ENCODE measurements at regions not wholly inside any gene's neighbourhood (a gene's known extent, or its start where the extent isn't known, plus 50 kb on each side); places are given as distances from the start of the nearest gene placed in this dataset.

DNA sequence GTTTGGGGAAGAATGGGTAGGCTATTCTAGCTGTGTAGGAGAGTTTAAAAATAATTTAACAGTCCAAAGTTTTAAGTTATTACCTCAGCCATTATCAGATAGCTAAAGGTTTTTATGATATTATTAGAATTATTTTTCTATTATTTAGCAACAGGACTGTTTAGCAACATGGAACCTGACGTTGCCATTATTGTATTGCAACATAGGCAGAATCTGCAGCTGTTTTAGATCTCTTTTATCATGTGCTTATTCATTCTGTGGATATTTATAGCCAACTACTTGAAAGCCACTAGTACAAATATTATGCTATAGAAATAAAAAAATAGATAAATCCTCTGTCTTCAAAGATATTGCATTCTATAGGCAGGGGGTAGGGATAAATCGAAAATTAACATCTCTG is 382.0 kb upstream of the TRAM1L1 start:
- H3K27me3 ChIP-seq (ENCODE audit: control insufficient read depth, insufficient read depth, low read length): no peaks in the 10 kb centered on the region
- no peak for DNase-seq (ENCODE audit: low read depth)
- POLR2A ChIA-PET: no interaction called here
- H3K4me3 ChIP-seq (ENCODE audit: low read depth, low read length): no peak overlapping the region
- CTCF ChIA-PET: no interaction called here
- no peaks in the 10 kb centered on the region for H3K36me3 ChIP-seq (ENCODE audit: control insufficient read depth, insufficient read depth, low read length)
- TF ChIP-seq, protein P1, sequence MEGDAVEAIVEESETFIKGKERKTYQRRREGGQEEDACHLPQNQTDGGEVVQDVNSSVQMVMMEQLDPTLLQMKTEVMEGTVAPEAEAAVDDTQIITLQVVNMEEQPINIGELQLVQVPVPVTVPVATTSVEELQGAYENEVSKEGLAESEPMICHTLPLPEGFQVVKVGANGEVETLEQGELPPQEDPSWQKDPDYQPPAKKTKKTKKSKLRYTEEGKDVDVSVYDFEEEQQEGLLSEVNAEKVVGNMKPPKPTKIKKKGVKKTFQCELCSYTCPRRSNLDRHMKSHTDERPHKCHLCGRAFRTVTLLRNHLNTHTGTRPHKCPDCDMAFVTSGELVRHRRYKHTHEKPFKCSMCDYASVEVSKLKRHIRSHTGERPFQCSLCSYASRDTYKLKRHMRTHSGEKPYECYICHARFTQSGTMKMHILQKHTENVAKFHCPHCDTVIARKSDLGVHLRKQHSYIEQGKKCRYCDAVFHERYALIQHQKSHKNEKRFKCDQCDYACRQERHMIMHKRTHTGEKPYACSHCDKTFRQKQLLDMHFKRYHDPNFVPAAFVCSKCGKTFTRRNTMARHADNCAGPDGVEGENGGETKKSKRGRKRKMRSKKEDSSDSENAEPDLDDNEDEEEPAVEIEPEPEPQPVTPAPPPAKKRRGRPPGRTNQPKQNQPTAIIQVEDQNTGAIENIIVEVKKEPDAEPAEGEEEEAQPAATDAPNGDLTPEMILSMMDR (IDR thresholded peaks at IDR 0.05; ENCODE audit: insufficient read depth, low read depth, low read length): no peak

DNA sequence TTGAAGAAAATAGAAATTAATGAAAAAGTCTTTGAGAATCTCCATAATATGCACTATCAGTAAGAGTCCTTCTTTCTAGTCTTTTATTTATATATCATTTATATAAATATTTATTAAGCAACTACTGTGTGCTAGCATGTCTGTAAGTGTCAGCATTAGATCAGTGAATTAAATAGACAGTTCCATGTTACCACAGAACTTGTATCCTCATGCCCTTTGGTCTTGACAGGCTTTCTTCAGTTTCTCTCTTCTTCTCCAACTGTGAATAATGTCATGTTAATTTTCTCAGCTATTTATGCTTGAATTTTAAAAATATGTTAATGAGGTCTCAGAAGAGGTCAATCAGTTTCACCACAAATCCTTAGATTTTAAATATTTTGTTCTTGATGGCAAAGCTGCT is 389.6 kb upstream of the TRAM1L1 start:
- ChIA-PET CTCF (no interaction called here), POLR2A (no interaction called here)

DNA sequence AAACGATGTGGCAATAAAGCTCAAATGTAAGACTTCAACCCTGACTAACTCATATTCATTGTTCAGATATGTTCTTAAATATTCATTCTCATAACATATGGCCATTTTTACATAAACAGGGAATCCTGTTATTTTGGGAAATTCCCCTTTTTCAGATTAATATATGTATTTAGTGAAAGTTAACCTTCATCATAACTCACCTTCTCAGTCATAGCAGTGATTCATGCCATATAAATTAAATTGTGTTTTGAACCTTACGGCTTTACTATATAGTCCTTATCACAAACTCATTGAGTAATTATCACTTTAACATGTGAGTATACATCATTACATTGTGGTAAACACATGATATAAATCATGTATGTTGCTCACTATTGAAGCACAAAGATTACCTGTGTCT is 392.5 kb upstream of the TRAM1L1 start:
- CTCF ChIA-PET: no interaction called here
- Histone ChIP-seq H3K4me3 (ENCODE audit: low read depth, low read length) (no peak overlapping the region), H3K36me3 (ENCODE audit: control insufficient read depth, insufficient read depth, low read length) (no peaks in the 10 kb centered on the region), H3K27me3 (ENCODE audit: control insufficient read depth, insufficient read depth, low read length) (no peaks in the 10 kb centered on the region)
- TF ChIP-seq, protein P1 (IDR thresholded peaks at IDR 0.05; ENCODE audit: insufficient read depth, low read depth, low read length): no peak
- POLR2A ChIA-PET: no interaction called here
- no peak for DNase-seq (ENCODE audit: low read depth)

More for the DNA sequence above, 389.6 kb upstream of the TRAM1L1 start:
- Histone ChIP-seq H3K36me3 (ENCODE audit: control insufficient read depth, insufficient read depth, low read length) (no peaks in the 10 kb centered on the region), H3K27me3 (ENCODE audit: control insufficient read depth, insufficient read depth, low read length) (no peaks in the 10 kb centered on the region), H3K4me3 (ENCODE audit: low read depth, low read length) (no peak overlapping the region)
- TF ChIP-seq, protein P1 (IDR thresholded peaks at IDR 0.05; ENCODE audit: insufficient read depth, low read depth, low read length): no peak
- no peak for DNase-seq (ENCODE audit: low read depth)

DNA sequence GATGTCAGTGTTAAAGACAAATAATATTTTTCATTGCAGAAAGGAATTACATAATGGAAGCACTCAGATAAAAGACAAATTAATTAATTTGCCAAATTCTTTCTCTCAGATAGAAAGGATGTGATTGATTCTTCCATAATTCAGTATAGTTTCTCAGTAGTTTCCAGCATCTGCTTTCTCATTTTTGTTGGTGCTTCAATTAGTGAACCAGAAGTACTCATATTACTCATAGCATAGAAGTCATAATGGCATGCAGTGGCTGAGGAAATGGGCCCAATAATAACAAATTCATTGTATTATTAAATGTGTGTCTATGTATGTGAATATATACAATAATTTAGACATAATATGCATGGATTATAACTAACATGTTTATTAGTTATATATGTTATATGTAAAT is 393.3 kb upstream of the TRAM1L1 start:
- TF ChIP-seq, protein P1 (IDR thresholded peaks at IDR 0.05; ENCODE audit: insufficient read depth, low read depth, low read length): no peak
- no peaks in the 10 kb centered on the region for H3K27me3 ChIP-seq (ENCODE audit: control insufficient read depth, insufficient read depth, low read length)
- DNase-seq (ENCODE audit: low read depth): no peak

DNA sequence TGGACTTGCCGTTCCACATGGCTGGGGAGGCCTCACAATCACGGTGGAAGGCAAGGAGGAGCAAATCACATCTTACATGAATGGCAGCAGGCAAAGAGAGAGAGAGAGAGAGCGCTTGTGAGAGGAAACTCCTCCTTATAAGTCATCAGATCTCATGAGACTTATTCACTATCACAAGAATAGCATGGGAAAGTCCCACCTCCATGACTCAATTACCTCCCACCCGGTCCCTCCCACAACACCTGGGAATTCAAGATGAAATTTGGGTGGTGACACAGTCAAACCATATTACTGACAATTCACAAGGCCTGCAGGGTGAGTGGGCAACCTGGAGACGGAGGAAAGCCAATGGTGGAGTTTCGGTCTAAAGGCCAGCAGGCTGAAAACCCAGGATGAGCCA is 394.3 kb upstream of the TRAM1L1 start:
- H3K4me3 ChIP-seq (ENCODE audit: low read depth, low read length): no peak overlapping the region
- CTCF ChIA-PET: no interaction called here
- H3K36me3 ChIP-seq (ENCODE audit: control insufficient read depth, insufficient read depth, low read length): no peaks in the 10 kb centered on the region
- TF ChIP-seq, protein P1 (IDR thresholded peaks at IDR 0.05; ENCODE audit: insufficient read depth, low read depth, low read length): no peak
- no peak for DNase-seq (ENCODE audit: low read depth)
- POLR2A ChIA-PET: no interaction called here
- no peaks in the 10 kb centered on the region for H3K27me3 ChIP-seq (ENCODE audit: control insufficient read depth, insufficient read depth, low read length)

More for the DNA sequence above, 393.3 kb upstream of the TRAM1L1 start:
- CTCF ChIA-PET: no interaction called here
- H3K36me3 ChIP-seq (ENCODE audit: control insufficient read depth, insufficient read depth, low read length): no peaks in the 10 kb centered on the region
- POLR2A ChIA-PET: no interaction called here
- H3K4me3 ChIP-seq (ENCODE audit: low read depth, low read length): no peak overlapping the region

All from BJ (cell line).